Mucosa of descending colon (tissue), 3 donors: ENCODE measurements at regions not wholly inside any gene's neighbourhood (a gene's known extent, or its start where the extent isn't known, plus 50 kb on each side); places are given as distances from the start of the nearest gene placed in this dataset.

ENCODE experiments used
- ATAC-seq: fragments of 200-7000 bp; cut with Tn5 transposase; one replicate; pipeline ENCODE4 v1.9.1; 2020; ENCODE audit warnings: mild to moderate bottlenecking, moderate library complexity
- DNase-seq, 3 donors: peaks; one replicate each; pipeline ENCODE4 v3.0.0-alpha.2; 2020
- H3K36me3 ChIP-seq: fragments of 200-600 bp; one replicate; pipeline ENCODE4 v1.8.0; 2021; ENCODE audit warnings: low read depth, mild to moderate bottlenecking
- H3K4me1 ChIP-seq: fragments of 200-600 bp; one replicate; pipeline ENCODE4 v1.8.0; 2021; ENCODE audit warnings: low read depth, mild to moderate bottlenecking
- H3K4me3 ChIP-seq: fragments of 200-600 bp; one replicate; pipeline ENCODE4 v1.8.0; 2021; ENCODE audit warnings: mild to moderate bottlenecking
- H3K9me3 ChIP-seq: fragments of 200-600 bp; one replicate; pipeline ENCODE4 v1.8.0; 2021; ENCODE audit warnings: mild to moderate bottlenecking
- intact Hi-C, 2 donors: fragments of 100-400 bp; cut with DNase I in 1 of 2; cut with micrococcal nuclease in 1 of 2; formaldehyde crosslinking; loops; one replicate each; pipeline versions ENCODE4 v1.11.0 to v1.11.1; 2022; cut with DNase I, micrococcal nuclease
- TF ChIP-seq, protein P1 (sequence below): fragments of 200-600 bp; IDR thresholded peaks from one replicate; pipeline ENCODE4 v1.8.0; 2022; ENCODE audit warnings: antibody characterized with exemption, mild to moderate bottlenecking
- donor health status: DM: no; HTN: no; CAD: no; lungs with moderate emphysema.
- donor health status: DM: no; HTN: no; CAD: no.
- donor health status: DM: no; HTN: yes; CAD: no.

DNA sequence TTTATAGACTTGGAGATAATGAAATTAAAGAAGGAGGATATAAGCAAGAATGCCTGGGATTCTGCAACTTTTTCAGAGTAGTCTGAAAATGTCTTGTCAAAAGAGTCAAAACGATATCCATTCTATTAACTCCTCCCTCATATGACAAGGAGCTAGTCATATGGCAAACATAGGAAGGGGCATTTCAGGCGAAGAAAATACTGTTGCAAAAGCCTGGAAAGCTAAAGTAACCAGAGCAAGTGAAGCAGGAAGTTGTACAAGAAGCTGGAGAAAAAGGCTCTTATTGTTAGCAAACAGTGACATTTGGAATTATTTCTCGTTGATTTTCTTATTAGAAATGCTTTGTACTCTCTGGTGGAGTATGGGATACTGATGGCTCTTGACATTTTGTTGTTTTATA lies 94.0 kb upstream of the PTPRD start:
- DNase-seq = no peak
- H3K9me3 ChIP-seq = peaks cover 11% of the 10 kb centered on the region
- H3K4me1 ChIP-seq = no peaks in the 10 kb centered on the region
- no peaks in the 10 kb centered on the region for H3K36me3 ChIP-seq
- no peak overlapping the region for H3K4me3 ChIP-seq
- intact Hi-C loops = no loop called here
- no peak for ATAC-seq
- TF ChIP-seq, protein P1, sequence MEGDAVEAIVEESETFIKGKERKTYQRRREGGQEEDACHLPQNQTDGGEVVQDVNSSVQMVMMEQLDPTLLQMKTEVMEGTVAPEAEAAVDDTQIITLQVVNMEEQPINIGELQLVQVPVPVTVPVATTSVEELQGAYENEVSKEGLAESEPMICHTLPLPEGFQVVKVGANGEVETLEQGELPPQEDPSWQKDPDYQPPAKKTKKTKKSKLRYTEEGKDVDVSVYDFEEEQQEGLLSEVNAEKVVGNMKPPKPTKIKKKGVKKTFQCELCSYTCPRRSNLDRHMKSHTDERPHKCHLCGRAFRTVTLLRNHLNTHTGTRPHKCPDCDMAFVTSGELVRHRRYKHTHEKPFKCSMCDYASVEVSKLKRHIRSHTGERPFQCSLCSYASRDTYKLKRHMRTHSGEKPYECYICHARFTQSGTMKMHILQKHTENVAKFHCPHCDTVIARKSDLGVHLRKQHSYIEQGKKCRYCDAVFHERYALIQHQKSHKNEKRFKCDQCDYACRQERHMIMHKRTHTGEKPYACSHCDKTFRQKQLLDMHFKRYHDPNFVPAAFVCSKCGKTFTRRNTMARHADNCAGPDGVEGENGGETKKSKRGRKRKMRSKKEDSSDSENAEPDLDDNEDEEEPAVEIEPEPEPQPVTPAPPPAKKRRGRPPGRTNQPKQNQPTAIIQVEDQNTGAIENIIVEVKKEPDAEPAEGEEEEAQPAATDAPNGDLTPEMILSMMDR = no peak

DNA sequence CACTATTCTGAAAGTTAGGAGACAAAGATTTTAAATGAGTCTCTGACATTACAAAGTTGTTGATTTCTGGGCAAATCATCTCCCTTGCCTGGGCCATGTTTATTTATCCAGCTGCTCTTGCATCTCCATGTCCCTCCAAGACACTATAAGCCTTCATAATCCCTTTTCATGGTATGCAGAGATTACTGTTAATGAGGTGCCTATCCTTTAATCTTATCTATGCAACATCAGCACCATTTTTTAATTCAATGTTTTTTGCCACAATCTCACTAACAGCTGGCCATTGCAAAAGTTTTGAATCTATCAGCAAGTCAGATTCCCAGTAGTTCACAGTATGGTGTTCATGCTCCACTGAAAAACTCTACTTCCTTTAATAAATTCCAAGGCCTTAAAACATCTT lies 108.5 kb upstream of the PTPRD start:
- H3K9me3 ChIP-seq = peaks cover 28% of the 10 kb centered on the region
- TF ChIP-seq, protein P1 = no peak
- no peaks in the 10 kb centered on the region for H3K4me1 ChIP-seq
- no peak overlapping the region for H3K4me3 ChIP-seq
- ATAC-seq (no peak), DNase-seq (no peak)
- no peaks in the 10 kb centered on the region for H3K36me3 ChIP-seq
- intact Hi-C loops = no loop called here

DNA sequence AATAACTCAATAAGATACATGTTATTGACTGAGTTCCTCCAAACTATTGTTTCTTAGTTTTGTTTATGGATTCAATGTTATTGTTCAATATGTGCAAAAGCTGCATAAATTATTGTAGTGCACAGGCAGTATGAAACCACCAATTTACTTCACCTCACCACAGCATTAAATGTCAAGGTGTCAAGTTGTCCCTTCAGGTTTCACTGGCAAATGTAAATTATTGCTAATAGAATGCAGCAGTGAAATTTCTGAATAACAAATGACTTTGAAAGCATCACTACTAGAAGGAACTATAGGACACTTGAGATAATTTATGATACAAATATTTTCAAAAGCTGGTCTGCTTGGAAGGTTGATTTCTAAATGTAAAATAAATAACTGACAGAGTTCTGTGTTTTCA lies 116.4 kb upstream of the PTPRD start:
- H3K4me3 ChIP-seq = no peak overlapping the region
- ATAC-seq (no peak), DNase-seq (no peak)
- peaks cover 13% of the 10 kb centered on the region for H3K9me3 ChIP-seq
- TF ChIP-seq, protein P1 = no peak
- H3K36me3 ChIP-seq = no peaks in the 10 kb centered on the region
- intact Hi-C loops = no loop called here
- H3K4me1 ChIP-seq = no peaks in the 10 kb centered on the region

DNA sequence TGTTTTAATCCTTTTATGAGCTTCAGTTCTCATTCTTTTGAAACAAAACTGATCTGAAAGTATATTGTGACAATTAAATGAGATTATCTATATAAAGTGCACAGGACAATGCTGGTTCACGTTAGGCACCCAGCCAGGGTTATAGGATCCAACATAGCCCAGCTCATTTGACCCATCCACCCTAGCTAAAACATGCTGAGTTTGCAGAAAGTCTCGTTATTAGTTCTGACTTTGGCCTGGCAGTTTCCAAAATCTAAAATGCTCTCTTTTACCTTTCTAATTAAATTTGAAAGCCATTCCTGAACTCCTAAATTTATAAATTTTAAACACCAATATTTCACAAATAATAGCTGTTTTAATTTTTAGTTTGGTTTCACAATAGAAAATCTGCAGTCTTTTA lies 131.9 kb upstream of the PTPRD start:
- H3K36me3 ChIP-seq = no peaks in the 10 kb centered on the region
- ATAC-seq = no peak
- no peaks in the 10 kb centered on the region for H3K4me1 ChIP-seq
- intact Hi-C loops = no loop called here
- TF ChIP-seq, protein P1 = no peak
- H3K9me3 ChIP-seq = peaks cover 29% of the 10 kb centered on the region
- DNase-seq = no peak
- no peak overlapping the region for H3K4me3 ChIP-seq

DNA sequence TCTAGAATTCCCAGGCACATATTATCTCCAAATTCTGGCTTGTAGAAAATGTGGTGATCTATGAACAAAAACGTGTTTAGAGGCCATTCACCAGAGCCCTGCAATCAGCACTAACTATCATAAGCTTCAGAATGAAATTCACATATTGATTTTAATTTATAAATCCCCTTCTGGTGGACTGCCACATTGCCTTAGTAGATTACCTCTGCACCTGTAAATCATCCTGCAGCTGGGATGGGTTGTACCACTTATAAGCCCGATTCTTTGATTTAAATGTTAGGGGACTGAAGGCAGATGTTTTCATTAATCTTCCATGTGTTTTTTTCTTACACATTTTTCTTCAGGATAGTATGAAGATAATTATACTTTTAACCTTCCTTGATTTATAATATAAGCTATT lies 140.7 kb upstream of the PTPRD start:
- Histone ChIP-seq H3K4me3 (no peak overlapping the region), H3K9me3 (peaks cover 23% of the 10 kb centered on the region), H3K4me1 (no peaks in the 10 kb centered on the region), H3K36me3 (no peaks in the 10 kb centered on the region)
- ATAC-seq (no peak), DNase-seq (no peak)
- TF ChIP-seq, protein P1 = no peak
- intact Hi-C loops = no loop called here

DNA sequence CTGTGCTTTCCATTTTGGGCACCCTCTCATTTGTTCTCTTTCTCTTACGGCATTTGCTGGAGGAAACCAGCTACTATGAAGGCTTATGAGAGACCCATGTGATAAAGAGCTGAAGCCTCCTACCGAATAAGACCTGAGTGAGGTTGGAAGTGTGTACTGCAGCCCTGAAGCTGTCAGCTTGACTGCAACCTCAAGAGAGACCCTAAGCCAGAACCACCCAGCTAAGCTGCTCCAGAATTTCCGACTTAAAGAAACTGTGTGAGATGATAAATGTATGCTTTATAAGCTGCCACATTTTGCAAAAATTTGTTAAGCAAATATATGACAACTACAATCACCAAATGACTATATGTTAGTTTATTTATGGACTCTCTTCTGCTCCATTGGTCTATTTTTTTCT lies 151.7 kb upstream of the PTPRD start:
- TF ChIP-seq, protein P1 = no peak
- Histone ChIP-seq H3K4me3 (no peak overlapping the region), H3K9me3 (peaks cover 43% of the 10 kb centered on the region), H3K36me3 (no peaks in the 10 kb centered on the region), H3K4me1 (no peaks in the 10 kb centered on the region)
- ATAC-seq = no peak
- DNase-seq = no peak
- intact Hi-C loops = no loop called here
